Dermis blood vessel endothelial cell (primary cell): ENCODE measurements at regions not wholly inside any gene's neighbourhood (a gene's known extent, or its start where the extent isn't known, plus 50 kb on each side); places are given as distances from the start of the nearest gene placed in this dataset.
A peak's percentile ranks its signal among the peaks of the same experiment; 100 is the strongest.

Source experiments
- DNase-seq: peaks from one replicate; pipeline ENCODE4 v3.0.0; 2010

GRCh38 chr4:24476282-24476681, 108.1 kb downstream of the DHX15 start:
- DNase-seq, result peak; percentile 51

GRCh38 chr4:24475756-24476155, 108.6 kb downstream of the DHX15 start:
- DNase-seq, result no peak

DNA sequence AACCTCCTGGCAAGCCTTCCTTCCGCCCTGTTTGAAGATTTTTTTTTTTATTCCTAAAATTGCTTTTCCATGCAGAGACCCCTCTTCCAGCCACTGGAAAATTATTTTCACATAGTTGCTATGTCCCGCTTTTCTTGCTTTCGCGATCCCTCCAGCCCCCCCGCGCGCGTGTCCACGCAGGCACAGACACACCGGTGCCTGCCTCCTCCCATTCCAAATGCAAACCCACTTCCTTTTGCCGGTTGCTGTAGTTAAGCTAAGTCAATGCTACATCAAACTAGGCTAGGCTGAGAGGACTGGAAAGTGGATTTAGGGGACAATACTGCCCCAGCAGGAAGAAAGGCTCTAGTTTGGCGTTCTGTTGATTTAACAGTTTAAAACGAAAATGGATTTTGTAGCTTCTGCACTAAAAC, 111.0 kb downstream of the DHX15 start:
- peak; percentile 8 for DNase-seq

DNA sequence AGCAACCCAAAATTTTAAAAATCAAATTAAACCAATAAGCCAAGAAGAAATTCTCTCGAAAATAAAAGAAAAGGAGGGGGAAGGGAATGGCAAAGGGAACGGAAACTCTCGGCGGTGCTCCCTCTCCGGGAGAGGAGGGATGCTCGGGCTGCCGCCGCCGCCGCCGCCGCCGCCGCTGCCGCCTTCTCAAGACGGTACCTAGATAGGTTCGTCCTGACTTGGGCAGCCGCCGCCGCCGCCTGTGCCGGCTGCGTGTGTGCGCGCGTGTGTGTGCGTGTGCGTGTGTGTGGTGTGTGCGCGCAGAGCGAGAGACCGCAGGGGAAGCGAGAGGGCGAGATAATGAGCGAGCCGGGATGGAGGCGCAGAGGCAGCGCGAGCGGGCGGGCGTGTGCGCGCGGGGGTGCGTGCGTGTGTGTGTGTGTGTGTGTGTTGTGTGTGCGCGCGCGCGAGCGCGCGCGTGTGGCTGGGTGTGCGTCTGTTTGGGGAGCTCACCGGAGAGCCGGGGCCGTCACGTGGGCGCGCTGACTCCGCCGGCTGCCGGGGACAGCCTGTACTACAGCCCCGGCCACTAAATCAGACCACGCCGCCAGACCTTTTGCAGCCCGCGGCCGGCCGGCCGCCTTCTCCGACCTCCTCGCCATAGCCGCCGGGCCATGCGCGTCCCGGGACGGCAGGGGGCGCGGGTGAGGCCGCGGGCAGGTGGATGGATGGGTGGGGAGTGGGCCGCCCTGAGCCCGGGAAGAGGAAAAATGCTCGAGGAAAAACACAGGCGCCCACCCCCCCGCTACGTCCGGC, 111.6 kb downstream of the DHX15 start:
- peak; percentile 79 for DNase-seq

- peak; percentile 7 for DNase-seq
Observed at GRCh38 chr4:24472161-24472510, 112.2 kb downstream of the DHX15 start.

- peak; percentile 8 for DNase-seq
Observed at GRCh38 chr4:24471486-24472160, 112.7 kb downstream of the DHX15 start.

- DNase-seq, result peak; percentile 53
Observed at GRCh38 chr4:24470666-24471485, 113.5 kb downstream of the DHX15 start.

DNA sequence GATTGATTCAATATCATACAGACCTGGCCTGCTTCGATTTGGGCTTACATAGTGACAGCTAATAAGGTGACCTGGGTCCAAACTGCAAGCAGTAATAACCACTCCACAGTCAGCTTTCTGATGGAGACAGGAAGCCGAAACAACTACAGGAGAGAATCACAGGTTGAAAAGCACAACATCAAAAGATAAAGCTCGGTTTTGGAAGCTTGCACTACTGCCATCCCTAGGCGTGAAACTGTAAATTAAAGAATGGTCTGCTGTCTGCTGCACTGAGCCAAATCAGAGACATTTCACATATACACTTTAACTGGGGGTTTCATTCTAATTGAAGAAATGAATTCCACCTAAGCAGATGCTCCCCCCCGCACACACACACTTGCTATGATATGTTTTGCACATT, 116.3 kb downstream of the DHX15 start:
- DNase-seq, result no peak

GRCh38 chr4:24464566-24464965, 119.8 kb downstream of the DHX15 start:
- DNase-seq, result no peak

DNA sequence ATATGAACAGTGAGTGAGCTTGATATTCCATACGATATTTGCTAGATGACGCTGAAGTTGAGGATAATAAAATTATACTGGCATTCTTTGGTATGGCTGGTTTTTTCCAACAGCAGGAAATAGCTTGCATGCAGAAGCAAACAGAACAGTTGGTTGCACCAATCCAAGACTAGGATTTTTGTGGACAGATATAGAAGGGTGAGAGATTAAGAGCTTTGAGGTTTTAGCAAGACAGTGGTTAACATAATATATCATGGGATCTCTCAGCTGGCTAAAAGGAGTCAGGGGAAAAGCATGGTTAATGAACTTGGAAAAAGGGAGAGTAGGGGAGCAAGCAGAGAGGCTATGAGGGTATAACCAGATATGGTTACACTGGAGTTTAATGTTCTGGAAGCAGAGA, 127.9 kb downstream of the DHX15 start:
- DNase-seq, result no peak

GRCh38 chr4:24453951-24454350, 130.4 kb downstream of the DHX15 start:
- DNase-seq, result no peak

DNA sequence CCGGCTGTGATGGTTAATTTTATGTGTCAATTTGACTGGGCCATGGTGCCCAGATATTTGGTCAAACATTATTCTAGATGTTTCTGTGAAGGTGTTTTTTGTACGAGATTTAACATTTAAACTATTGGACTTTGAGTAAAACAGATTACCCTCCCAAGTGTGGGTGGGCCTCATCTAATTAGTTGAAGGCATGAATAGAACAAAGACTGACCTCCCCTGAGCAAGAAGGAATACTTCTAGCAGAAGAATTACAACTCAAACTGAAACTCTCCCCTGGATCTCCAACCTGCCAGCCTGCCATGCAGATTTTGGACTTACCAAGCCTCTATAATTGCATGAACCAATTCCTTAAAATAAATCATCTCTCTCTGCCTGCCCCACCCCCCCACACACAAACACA, 132.5 kb downstream of the DHX15 start:
- no peak for DNase-seq

DNA sequence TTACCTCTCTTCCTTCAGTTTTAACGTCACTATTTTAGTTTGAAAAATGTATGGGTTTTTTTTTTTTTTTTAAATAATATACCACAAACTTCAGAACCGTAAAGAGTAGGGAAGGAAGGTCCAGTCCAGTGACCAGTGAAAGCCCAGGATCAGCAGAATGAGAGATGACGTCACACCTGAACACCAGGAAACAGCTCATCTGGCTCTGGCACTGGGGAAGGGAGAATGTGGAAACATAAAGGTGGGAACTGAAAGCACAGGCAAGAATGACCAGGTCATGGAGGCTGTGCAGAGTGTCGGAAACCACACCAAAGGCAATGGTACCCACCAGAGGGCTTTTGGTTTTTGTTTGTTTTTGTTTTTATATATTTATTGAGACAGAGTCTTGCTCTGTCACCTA, 141.2 kb downstream of the DHX15 start:
- no peak for DNase-seq

GRCh38 chr4:24440765-24441164, 143.6 kb downstream of the DHX15 start:
- DNase-seq, result no peak

- no peak for DNase-seq
Observed at GRCh38 chr4:24434241-24434640, 150.1 kb downstream of the DHX15 start.

GRCh38 chr4:24433515-24434214, 150.7 kb downstream of the DHX15 start:
- DNase-seq, result no peak

- DNase-seq, result no peak
Observed at GRCh38 chr4:24428850-24429249, 155.5 kb downstream of the DHX15 start.

DNA sequence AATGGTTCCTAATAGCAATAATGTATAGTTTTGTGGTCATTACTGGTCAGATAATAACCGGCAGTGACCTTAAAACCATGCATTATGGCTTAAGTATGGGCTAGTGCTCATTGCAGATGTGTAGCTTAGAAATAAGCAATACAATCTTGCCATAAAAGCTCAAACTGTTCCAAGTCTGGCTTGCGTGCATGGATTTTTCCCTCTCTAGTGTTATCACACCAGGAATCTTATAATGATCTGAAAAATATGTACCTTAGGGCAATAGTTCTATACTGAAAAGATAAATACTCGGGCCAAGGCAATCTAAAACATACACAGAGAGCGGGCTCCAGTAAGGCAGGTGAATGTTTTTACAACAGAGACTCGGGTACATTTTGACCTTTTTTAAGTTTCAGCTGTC, 157.8 kb downstream of the DHX15 start:
- DNase-seq, result no peak

- no peak for DNase-seq
Observed at GRCh38 chr4:24425863-24426262, 158.5 kb downstream of the DHX15 start.

DNA sequence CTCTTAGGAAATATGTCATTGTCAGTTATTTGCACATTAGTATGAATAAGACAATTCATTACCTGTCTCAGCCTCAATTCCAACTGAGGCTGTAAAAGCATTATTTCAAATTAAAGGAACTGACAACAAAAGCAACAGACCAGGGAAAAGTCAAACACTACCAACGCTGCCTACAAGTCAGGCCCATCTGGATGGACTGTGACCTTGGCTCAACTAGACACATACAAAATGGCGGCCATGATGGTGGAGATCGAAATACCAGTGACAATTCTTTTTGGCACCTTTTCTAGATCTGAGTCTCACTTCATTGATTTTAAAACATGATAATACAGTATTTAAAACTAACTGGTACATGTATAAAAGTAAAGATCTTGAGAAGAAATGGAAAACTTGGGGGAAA, 160.7 kb downstream of the DHX15 start:
- no peak for DNase-seq

DNA sequence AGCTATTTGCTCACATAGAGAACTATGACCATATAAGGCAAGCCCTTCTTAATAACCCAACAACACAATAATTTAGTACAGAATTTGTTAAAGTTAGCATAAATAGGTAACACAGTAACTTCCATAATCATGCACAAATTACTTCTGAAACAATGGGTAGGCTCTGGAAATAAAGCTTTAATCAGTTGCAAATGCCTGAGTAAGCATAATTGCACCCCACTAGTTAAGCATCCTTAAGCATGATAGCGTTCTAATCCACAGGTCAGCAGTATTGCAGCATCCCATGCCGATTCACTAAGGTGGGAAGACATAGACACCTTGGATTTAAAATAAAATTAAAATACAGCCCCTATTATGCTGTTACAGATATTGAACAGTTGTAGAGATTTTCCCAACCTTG, 161.7 kb downstream of the DHX15 start:
- DNase-seq, result no peak

DNA sequence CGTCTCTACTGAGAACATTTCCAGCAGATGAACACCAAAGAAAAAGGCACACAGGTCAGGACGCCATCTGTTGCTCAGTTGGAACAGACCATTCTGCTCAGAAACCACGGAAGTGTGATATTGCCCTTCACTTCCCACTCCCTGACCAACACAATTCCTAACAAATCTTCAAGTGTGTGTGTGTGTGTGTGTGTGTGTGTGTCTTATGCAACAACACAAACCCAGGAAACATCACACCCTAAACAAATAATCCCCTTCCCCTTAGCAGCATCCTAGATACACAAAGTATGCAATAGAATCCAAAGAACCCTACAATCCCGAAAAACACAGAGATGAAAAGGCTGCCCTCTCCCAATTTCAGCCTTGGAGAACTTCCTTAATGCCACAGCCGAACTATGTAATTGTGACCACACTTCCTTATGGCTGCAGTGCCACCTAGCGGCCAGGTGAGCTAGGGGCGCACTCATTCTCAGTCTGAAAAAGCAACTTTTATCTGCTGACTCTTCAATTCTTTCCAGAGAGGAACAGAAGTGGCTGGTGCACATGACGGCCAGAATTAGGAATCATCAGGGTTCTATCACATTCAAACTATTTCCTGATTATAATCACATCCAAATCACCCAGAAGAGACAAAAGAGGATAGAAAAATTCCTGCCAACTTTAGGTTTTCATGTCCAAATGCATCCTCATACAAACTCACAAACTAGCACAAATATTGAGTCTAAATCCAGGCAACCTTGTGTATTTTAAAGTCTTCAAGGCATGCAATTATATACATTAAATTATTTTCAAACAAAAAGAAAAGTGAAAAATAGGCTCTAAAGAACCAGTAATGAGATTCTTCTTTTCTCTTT, 164.9 kb downstream of the DHX15 start:
- DNase-seq, result peak; percentile 58
